WTC11 (cell line): ENCODE measurements at regions not wholly inside any gene's neighbourhood (a gene's known extent, or its start where the extent isn't known, plus 50 kb on each side); places are given as distances from the start of the nearest gene placed in this dataset.

Experiments used
- ATAC-seq: fragments of 200-7000 bp; cut with Tn5 transposase; 2 replicates; pipeline ENCODE4 v1.10.0; 2021; ENCODE audit warnings: mild to moderate bottlenecking, moderate library complexity
- CTCF ChIA-PET: fragments of 300-600 bp; sonication (Branson Sonifier 250); formaldehyde crosslinking; loops from one replicate; lab custom pipeline; 2021; ENCODE audit warnings: antibody characterized with exemption; lab: Charles Lee
- POLR2A ChIA-PET: fragments of 350-600 bp; sonication (Branson Sonifier 250); formaldehyde crosslinking; loops from one replicate; lab custom pipeline; 2021; ENCODE audit warnings: antibody characterized with exemption; lab: Charles Lee
- DNase-seq: peaks from one replicate; pipeline ENCODE4 v3.0.0; 2021; ENCODE audit warnings: low spot score
- H3K27ac Mint-ChIP-seq: 2 replicates; pipeline ENCODE4 v1.8.0; 2021; ENCODE audit warnings: mixed read lengths
- H3K27me3 Mint-ChIP-seq: 2 replicates; pipeline ENCODE4 v1.8.0; 2021; ENCODE audit warnings: low read depth, mild to moderate bottlenecking, moderate library complexity, mixed read lengths
- H3K36me3 Mint-ChIP-seq: 2 replicates; pipeline ENCODE4 v1.8.0; 2021; ENCODE audit warnings: mixed read lengths
- H3K4me1 Mint-ChIP-seq: 2 replicates; pipeline ENCODE4 v1.8.0; 2022; ENCODE audit warnings: mixed read lengths
- H3K4me3 Mint-ChIP-seq: 2 replicates; pipeline ENCODE4 v1.8.0; 2021; ENCODE audit warnings: mild to moderate bottlenecking, moderate library complexity, mixed read lengths
- H3K9me3 Mint-ChIP-seq: 2 replicates; pipeline ENCODE4 v1.8.0; 2021; ENCODE audit warnings: mixed read lengths
- ELF4 ChIP-seq: sonication (generic); formaldehyde crosslinking; IDR thresholded peaks from 2 replicates; pipeline ENCODE4 v1.8.1; 2022; ENCODE audit warnings: low read depth, mild to moderate bottlenecking, moderate library complexity, missing genetic modification reagents
- FOXJ3 ChIP-seq: sonication (generic); formaldehyde crosslinking; IDR thresholded peaks from 2 replicates; pipeline ENCODE4 v1.9.0; 2021; ENCODE audit warnings: missing genetic modification reagents, mild to moderate bottlenecking, borderline replicate concordance
- IRF2 ChIP-seq: sonication (generic); formaldehyde crosslinking; IDR thresholded peaks from 2 replicates; pipeline ENCODE4 v1.8.0; 2022; ENCODE audit warnings: low read depth, missing genetic modification reagents, borderline replicate concordance
- KAT7 ChIP-seq: sonication (generic); formaldehyde crosslinking; IDR thresholded peaks from 2 replicates; pipeline ENCODE4 v1.8.1; 2023; ENCODE audit warnings: missing genetic modification reagents, mild to moderate bottlenecking, borderline replicate concordance
- PRRX2 ChIP-seq: fragments of 250-450 bp; sonication (Bioruptor Pico); IDR thresholded peaks from 2 replicates; pipeline ENCODE4 v1.8.0; 2021; ENCODE audit warnings: mild to moderate bottlenecking
- SOX15 ChIP-seq: fragments of 250-450 bp; sonication (Bioruptor Pico); IDR thresholded peaks from 2 replicates; pipeline ENCODE4 v1.9.0; 2021; ENCODE audit warnings: mild to moderate bottlenecking
- ZBTB21 ChIP-seq: sonication (generic); formaldehyde crosslinking; IDR thresholded peaks from 2 replicates; pipeline ENCODE4 v1.8.1; 2023; ENCODE audit warnings: mild to moderate bottlenecking, missing genetic modification reagents, borderline replicate concordance
- ZNF232 ChIP-seq: sonication (generic); formaldehyde crosslinking; IDR thresholded peaks from 2 replicates; pipeline ENCODE4 v1.8.0; 2022; ENCODE audit warnings: mild to moderate bottlenecking, missing genetic modification reagents
- ZNF263 ChIP-seq: sonication (generic); formaldehyde crosslinking; IDR thresholded peaks from 2 replicates; pipeline ENCODE4 v1.8.1; 2022; ENCODE audit warnings: low read depth, mild to moderate bottlenecking, moderate library complexity, missing genetic modification reagents
- ZNF423 ChIP-seq: fragments of 250-450 bp; sonication (Bioruptor Pico); IDR thresholded peaks from 2 replicates; pipeline ENCODE4 v2.1.2; 2022; ENCODE audit warnings: mild to moderate bottlenecking, moderate library complexity
- TF ChIP-seq, protein P1 (sequence below): sonication (generic); formaldehyde crosslinking; IDR thresholded peaks from 2 replicates; pipeline ENCODE4 v1.8.1; 2022; ENCODE audit warnings: mild to moderate bottlenecking, missing genetic modification reagents, moderate library complexity, borderline replicate concordance
- TF ChIP-seq, protein P2 (sequence below): sonication (generic); formaldehyde crosslinking; IDR thresholded peaks from 2 replicates; pipeline ENCODE4 v1.8.0; 2023; ENCODE audit warnings: mild to moderate bottlenecking, missing genetic modification reagents
- TF ChIP-seq, protein P3 (sequence below): sonication (generic); formaldehyde crosslinking; IDR thresholded peaks from 2 replicates; pipeline ENCODE4 v1.8.1; 2022; ENCODE audit warnings: missing genetic modification reagents, borderline replicate concordance
- TF ChIP-seq, protein P4 (sequence below): sonication (generic); formaldehyde crosslinking; IDR thresholded peaks from 2 replicates; pipeline ENCODE4 v1.8.1; 2023; ENCODE audit warnings: mild to moderate bottlenecking, missing genetic modification reagents, moderate library complexity
- TF ChIP-seq, protein P5 (sequence below): sonication (generic); formaldehyde crosslinking; IDR thresholded peaks from 2 replicates; pipeline ENCODE4 v1.8.1; 2023; ENCODE audit warnings: mild to moderate bottlenecking, missing genetic modification reagents
- TF ChIP-seq, protein P6 (sequence below): sonication (generic); formaldehyde crosslinking; IDR thresholded peaks from 2 replicates; pipeline ENCODE4 v1.8.1; 2023; ENCODE audit warnings: mild to moderate bottlenecking, moderate library complexity, missing genetic modification reagents
- TF ChIP-seq, protein P7 (sequence below): sonication (generic); formaldehyde crosslinking; IDR thresholded peaks from 2 replicates; pipeline ENCODE4 v1.8.1; 2023; ENCODE audit warnings: mild to moderate bottlenecking, missing genetic modification reagents, borderline replicate concordance
- TF ChIP-seq, protein P8 (sequence below): fragments of 200-600 bp; IDR thresholded peaks from 2 replicates; pipeline ENCODE4 v1.8.0; 2022; ENCODE audit warnings: antibody characterized with exemption

DNA sequence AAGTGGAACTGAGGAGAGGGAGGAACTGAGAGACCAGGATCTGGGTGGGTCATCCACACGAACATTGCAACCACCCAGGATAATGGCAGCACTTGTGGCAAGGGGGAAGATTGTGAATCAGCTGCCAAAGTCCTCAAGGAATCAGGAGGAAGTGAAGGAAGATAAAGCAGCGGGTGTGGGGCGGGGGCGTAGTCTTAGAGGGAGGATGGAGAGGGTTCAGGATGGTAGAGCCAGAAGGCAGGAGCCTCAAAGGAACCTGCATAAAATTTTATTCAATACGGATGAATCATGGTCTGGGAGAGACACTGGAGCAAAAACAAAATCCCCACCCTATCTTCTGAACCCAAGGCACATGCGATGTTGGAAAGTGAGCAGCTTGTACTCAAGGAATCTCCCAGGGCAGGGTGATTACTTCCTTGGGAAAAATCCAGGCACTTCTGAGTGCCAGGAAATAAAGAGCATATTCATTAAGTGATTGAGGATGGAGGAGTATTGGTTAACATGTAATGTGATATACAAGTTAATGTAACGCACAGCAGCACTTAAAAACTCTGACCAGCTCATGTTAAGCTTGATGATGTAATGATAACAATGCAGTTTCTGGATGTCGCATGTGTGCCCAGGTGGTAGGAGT, 82.0 kb upstream of the B3GAT2 start:
- Mint-ChIP-seq H3K9me3 (peaks cover 11% of the 10 kb centered on the region; the same call in 1 of the 2 replicates), H3K4me3 (no peak overlapping the region), H3K4me1 (no peaks in the 10 kb centered on the region), H3K27me3 (no peaks in the 10 kb centered on the region), H3K27ac (no peak overlapping the region), H3K36me3 (no peaks in the 10 kb centered on the region)
- DNase-seq: no peak
- ATAC-seq: no peak
- TF ChIP-seq FOXJ3 (no peak), IRF2 (no peak), ZNF423 (CRISPR knock-in tag) (no peak), SOX15 (CRISPR knock-in tag) (no peak), ZNF263 (CRISPR knock-in tag) (no peak), ZNF232 (CRISPR knock-in tag) (no peak), ELF4 (CRISPR knock-in tag) (no peak), ZBTB21 (no peak), PRRX2 (CRISPR knock-in tag) (no peak), KAT7 (CRISPR knock-in tag) (no peak)
- TF ChIP-seq, protein P1, sequence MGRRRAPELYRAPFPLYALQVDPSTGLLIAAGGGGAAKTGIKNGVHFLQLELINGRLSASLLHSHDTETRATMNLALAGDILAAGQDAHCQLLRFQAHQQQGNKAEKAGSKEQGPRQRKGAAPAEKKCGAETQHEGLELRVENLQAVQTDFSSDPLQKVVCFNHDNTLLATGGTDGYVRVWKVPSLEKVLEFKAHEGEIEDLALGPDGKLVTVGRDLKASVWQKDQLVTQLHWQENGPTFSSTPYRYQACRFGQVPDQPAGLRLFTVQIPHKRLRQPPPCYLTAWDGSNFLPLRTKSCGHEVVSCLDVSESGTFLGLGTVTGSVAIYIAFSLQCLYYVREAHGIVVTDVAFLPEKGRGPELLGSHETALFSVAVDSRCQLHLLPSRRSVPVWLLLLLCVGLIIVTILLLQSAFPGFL: no peak
- TF ChIP-seq, protein P2, sequence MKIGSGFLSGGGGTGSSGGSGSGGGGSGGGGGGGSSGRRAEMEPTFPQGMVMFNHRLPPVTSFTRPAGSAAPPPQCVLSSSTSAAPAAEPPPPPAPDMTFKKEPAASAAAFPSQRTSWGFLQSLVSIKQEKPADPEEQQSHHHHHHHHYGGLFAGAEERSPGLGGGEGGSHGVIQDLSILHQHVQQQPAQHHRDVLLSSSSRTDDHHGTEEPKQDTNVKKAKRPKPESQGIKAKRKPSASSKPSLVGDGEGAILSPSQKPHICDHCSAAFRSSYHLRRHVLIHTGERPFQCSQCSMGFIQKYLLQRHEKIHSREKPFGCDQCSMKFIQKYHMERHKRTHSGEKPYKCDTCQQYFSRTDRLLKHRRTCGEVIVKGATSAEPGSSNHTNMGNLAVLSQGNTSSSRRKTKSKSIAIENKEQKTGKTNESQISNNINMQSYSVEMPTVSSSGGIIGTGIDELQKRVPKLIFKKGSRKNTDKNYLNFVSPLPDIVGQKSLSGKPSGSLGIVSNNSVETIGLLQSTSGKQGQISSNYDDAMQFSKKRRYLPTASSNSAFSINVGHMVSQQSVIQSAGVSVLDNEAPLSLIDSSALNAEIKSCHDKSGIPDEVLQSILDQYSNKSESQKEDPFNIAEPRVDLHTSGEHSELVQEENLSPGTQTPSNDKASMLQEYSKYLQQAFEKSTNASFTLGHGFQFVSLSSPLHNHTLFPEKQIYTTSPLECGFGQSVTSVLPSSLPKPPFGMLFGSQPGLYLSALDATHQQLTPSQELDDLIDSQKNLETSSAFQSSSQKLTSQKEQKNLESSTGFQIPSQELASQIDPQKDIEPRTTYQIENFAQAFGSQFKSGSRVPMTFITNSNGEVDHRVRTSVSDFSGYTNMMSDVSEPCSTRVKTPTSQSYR (CRISPR knock-in tag): no peak
- TF ChIP-seq, protein P3, sequence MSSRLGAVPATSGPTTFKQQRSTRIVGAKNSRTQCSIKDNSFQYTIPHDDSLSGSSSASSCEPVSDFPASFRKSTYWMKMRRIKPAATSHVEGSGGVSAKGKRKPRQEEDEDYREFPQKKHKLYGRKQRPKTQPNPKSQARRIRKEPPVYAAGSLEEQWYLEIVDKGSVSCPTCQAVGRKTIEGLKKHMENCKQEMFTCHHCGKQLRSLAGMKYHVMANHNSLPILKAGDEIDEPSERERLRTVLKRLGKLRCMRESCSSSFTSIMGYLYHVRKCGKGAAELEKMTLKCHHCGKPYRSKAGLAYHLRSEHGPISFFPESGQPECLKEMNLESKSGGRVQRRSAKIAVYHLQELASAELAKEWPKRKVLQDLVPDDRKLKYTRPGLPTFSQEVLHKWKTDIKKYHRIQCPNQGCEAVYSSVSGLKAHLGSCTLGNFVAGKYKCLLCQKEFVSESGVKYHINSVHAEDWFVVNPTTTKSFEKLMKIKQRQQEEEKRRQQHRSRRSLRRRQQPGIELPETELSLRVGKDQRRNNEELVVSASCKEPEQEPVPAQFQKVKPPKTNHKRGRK: no peak
- TF ChIP-seq, protein P4, sequence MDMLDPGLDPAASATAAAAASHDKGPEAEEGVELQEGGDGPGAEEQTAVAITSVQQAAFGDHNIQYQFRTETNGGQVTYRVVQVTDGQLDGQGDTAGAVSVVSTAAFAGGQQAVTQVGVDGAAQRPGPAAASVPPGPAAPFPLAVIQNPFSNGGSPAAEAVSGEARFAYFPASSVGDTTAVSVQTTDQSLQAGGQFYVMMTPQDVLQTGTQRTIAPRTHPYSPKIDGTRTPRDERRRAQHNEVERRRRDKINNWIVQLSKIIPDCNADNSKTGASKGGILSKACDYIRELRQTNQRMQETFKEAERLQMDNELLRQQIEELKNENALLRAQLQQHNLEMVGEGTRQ: no peak
- TF ChIP-seq, protein P5, sequence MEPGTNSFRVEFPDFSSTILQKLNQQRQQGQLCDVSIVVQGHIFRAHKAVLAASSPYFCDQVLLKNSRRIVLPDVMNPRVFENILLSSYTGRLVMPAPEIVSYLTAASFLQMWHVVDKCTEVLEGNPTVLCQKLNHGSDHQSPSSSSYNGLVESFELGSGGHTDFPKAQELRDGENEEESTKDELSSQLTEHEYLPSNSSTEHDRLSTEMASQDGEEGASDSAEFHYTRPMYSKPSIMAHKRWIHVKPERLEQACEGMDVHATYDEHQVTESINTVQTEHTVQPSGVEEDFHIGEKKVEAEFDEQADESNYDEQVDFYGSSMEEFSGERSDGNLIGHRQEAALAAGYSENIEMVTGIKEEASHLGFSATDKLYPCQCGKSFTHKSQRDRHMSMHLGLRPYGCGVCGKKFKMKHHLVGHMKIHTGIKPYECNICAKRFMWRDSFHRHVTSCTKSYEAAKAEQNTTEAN (CRISPR knock-in tag): no peak
- TF ChIP-seq, protein P6, sequence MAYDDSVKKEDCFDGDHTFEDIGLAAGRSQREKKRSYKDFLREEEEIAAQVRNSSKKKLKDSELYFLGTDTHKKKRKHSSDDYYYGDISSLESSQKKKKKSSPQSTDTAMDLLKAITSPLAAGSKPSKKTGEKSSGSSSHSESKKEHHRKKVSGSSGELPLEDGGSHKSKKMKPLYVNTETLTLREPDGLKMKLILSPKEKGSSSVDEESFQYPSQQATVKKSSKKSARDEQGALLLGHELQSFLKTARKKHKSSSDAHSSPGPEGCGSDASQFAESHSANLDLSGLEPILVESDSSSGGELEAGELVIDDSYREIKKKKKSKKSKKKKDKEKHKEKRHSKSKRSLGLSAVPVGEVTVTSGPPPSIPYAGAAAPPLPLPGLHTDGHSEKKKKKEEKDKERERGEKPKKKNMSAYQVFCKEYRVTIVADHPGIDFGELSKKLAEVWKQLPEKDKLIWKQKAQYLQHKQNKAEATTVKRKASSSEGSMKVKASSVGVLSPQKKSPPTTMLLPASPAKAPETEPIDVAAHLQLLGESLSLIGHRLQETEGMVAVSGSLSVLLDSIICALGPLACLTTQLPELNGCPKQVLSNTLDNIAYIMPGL (CRISPR knock-in tag): no peak
- TF ChIP-seq, protein P7, sequence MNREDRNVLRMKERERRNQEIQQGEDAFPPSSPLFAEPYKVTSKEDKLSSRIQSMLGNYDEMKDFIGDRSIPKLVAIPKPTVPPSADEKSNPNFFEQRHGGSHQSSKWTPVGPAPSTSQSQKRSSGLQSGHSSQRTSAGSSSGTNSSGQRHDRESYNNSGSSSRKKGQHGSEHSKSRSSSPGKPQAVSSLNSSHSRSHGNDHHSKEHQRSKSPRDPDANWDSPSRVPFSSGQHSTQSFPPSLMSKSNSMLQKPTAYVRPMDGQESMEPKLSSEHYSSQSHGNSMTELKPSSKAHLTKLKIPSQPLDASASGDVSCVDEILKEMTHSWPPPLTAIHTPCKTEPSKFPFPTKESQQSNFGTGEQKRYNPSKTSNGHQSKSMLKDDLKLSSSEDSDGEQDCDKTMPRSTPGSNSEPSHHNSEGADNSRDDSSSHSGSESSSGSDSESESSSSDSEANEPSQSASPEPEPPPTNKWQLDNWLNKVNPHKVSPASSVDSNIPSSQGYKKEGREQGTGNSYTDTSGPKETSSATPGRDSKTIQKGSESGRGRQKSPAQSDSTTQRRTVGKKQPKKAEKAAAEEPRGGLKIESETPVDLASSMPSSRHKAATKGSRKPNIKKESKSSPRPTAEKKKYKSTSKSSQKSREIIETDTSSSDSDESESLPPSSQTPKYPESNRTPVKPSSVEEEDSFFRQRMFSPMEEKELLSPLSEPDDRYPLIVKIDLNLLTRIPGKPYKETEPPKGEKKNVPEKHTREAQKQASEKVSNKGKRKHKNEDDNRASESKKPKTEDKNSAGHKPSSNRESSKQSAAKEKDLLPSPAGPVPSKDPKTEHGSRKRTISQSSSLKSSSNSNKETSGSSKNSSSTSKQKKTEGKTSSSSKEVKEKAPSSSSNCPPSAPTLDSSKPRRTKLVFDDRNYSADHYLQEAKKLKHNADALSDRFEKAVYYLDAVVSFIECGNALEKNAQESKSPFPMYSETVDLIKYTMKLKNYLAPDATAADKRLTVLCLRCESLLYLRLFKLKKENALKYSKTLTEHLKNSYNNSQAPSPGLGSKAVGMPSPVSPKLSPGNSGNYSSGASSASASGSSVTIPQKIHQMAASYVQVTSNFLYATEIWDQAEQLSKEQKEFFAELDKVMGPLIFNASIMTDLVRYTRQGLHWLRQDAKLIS (CRISPR knock-in tag): no peak
- TF ChIP-seq, protein P8, sequence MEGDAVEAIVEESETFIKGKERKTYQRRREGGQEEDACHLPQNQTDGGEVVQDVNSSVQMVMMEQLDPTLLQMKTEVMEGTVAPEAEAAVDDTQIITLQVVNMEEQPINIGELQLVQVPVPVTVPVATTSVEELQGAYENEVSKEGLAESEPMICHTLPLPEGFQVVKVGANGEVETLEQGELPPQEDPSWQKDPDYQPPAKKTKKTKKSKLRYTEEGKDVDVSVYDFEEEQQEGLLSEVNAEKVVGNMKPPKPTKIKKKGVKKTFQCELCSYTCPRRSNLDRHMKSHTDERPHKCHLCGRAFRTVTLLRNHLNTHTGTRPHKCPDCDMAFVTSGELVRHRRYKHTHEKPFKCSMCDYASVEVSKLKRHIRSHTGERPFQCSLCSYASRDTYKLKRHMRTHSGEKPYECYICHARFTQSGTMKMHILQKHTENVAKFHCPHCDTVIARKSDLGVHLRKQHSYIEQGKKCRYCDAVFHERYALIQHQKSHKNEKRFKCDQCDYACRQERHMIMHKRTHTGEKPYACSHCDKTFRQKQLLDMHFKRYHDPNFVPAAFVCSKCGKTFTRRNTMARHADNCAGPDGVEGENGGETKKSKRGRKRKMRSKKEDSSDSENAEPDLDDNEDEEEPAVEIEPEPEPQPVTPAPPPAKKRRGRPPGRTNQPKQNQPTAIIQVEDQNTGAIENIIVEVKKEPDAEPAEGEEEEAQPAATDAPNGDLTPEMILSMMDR: no peak
- POLR2A ChIA-PET: no interaction called here
- CTCF ChIA-PET: no interaction called here
